ENCODE measurements at regions not wholly inside any gene's neighbourhood (a gene's known extent, or its start where the extent isn't known, plus 50 kb on each side); places are given as distances from the start of the nearest gene placed in this dataset.

GRCh38 chr7:12154119-12154518 is 57.0 kb upstream of the TMEM106B start:
- Mint-ChIP-seq H3K4me1 (ENCODE audit: low read depth) (no peaks in the 10 kb centered on the region), H3K9me3 (no peaks in the 10 kb centered on the region), H3K27me3 (ENCODE audit: low read depth) (peaks cover 11% of the 10 kb centered on the region), H3K27ac (no peak overlapping the region), H3K36me3 (ENCODE audit: low read depth) (no peaks in the 10 kb centered on the region), H3K4me3 (ENCODE audit: low read depth) (no peak overlapping the region)
- intact Hi-C loops (cut with micrococcal nuclease): no loop called here
- DNase-seq (ENCODE audit: low spot score): no peak

DNA sequence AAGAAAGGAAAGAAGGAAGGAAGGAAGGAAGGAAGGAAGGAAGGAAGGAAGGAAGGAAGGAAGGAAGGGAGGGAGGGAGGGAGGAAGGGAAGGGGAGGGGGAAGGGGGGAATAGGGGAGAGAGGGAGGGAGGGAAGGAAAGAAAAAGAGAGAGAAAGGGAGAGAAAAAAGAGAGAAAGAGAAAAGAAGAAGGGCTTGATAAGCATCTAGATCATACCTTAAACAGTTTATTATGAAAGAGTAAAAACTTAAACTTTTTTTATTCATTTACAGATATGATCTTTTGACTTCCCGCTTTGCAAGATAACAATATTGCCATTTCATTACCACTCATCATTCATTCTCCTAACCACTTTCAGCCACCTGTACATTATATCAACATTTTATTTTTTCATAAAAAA is 53.6 kb upstream of the TMEM106B start:
- Mint-ChIP-seq H3K27me3 (ENCODE audit: low read depth) (peaks cover 10% of the 10 kb centered on the region), H3K4me3 (ENCODE audit: low read depth) (no peak overlapping the region), H3K4me1 (ENCODE audit: low read depth) (no peaks in the 10 kb centered on the region), H3K9me3 (no peaks in the 10 kb centered on the region), H3K27ac (no peak overlapping the region), H3K36me3 (ENCODE audit: low read depth) (no peaks in the 10 kb centered on the region)
- intact Hi-C loops (cut with micrococcal nuclease): no loop called here
- DNase-seq (ENCODE audit: low spot score): no peak

DNA sequence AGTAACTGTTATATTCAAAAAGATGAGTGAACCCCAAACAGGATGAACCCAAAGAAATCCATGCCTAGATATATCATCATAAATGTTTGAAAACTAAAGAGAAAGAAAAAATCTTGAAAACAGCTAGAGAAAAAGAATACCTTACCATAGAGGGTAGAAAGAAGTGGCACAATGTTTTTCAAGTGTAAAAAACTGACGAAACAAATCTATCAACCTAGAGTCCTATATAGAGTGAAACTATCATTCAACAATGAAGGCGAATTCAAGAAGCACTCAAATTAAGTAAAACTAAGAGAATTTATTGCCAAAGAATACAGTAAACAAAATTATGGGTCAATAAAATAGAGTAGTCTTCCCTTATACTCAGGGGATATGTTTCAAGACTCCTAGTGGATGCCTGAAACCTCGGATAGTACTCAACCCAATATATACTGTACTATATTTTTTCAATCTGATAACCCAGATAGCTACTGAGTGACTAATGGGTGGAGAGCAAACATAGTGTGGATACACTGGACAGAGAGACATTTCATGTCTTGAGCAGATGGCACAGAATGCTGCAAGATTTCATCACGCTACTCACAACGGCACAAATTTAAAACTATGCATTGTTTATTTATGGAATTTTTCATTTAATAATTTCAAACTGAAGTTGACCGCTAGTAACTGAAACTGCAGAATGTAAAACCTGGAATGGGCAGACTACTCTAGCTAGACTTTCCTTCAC is 52.6 kb upstream of the TMEM106B start:
- H3K27me3 Mint-ChIP-seq (ENCODE audit: low read depth): peaks cover 8% of the 10 kb centered on the region
- H3K27ac Mint-ChIP-seq: no peak overlapping the region
- H3K36me3 Mint-ChIP-seq (ENCODE audit: low read depth): no peaks in the 10 kb centered on the region
- intact Hi-C loops (cut with micrococcal nuclease): no loop called here
- no peak overlapping the region for H3K4me3 Mint-ChIP-seq (ENCODE audit: low read depth)
- DNase-seq (ENCODE audit: low spot score): no peak
- no peaks in the 10 kb centered on the region for H3K9me3 Mint-ChIP-seq
- no peaks in the 10 kb centered on the region for H3K4me1 Mint-ChIP-seq (ENCODE audit: low read depth)

DNA sequence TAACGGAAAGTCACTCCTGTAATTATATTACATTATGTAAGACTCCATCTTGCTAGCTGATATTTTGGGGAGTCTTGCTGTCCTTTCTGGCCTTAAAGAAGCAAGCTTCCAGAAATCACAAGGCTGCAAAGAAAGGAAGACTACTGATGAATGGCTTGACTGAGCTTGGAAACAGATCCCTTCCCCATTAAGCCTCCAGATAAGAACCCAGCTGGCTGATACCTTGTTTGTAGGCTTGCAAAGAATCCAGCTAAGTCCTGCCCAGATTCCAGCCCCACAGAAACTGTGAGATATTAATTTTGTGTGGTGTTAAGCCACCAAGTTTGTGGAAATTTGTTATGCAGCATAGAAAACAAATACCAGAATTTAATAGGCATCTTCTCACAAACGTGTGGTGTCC is 49.9 kb upstream of the TMEM106B start:
- Mint-ChIP-seq H3K27ac (no peak overlapping the region), H3K36me3 (ENCODE audit: low read depth) (no peaks in the 10 kb centered on the region), H3K27me3 (ENCODE audit: low read depth) (peaks cover 6% of the 10 kb centered on the region), H3K4me3 (ENCODE audit: low read depth) (no peak overlapping the region), H3K4me1 (ENCODE audit: low read depth) (no peaks in the 10 kb centered on the region), H3K9me3 (peaks cover 4% of the 10 kb centered on the region)
- DNase-seq (ENCODE audit: low spot score): no peak
- intact Hi-C loops (cut with micrococcal nuclease): loop anchor here (5.0 kb wide), 1 partner anchor 94 kb away; no protein-coding TSS in a partner anchor

Measured in activated T-helper 2 cell treated with anti-CD3 and anti-CD28 coated beads, Interferon-gamma antibody, Interleukin-2, Interleukin-4, amounts not matched to agents 10 μg/mL and 5 μg/mL and 100 μg/mL, durations not matched to agents 14 hours and 24 hours and 36 hours (primary cell).